Colonic mucosa (tissue), 4 donors: ENCODE measurements at regions not wholly inside any gene's neighbourhood (a gene's known extent, or its start where the extent isn't known, plus 50 kb on each side); places are given as distances from the start of the nearest gene placed in this dataset.
"Not testable (repeated sequence)": the region's sequence is repeated elsewhere in the genome, so short reads cannot be mapped to it uniquely, and the experiment has no call there.

Experiments
- DNase-seq: peaks from one replicate; pipeline ENCODE4 v3.0.0-alpha.2; 2020
- H3K27ac ChIP-seq: fragments of 200-600 bp; one replicate; pipeline ENCODE4 v1.8.0; 2021
- H3K27me3 ChIP-seq: fragments of 200-600 bp; one replicate; pipeline ENCODE4 v1.8.0; 2021
- H3K36me3 ChIP-seq: fragments of 200-600 bp; one replicate; pipeline ENCODE4 v1.8.0; 2021
- H3K4me1 ChIP-seq: fragments of 200-600 bp; one replicate; pipeline ENCODE4 v1.8.0; 2021; ENCODE audit warnings: mild to moderate bottlenecking
- H3K4me3 ChIP-seq: fragments of 200-600 bp; one replicate; pipeline ENCODE4 v1.8.0; 2021
- H3K9ac ChIP-seq, 2 donors: one replicate each; pipeline ENCODE4 v1.7.0; 2013; ENCODE audit warnings: control low read depth in 2 of 2, low read depth in 2 of 2, low read length in 2 of 2
- H3K9me3 ChIP-seq: fragments of 200-600 bp; one replicate; pipeline ENCODE4 v1.8.0; 2021
- intact Hi-C: fragments of 100-400 bp; cut with DNase I; formaldehyde crosslinking; loops from one replicate; pipeline ENCODE4 v1.14.1; 2022
- TF ChIP-seq, protein P1 (sequence below): fragments of 200-600 bp; IDR thresholded peaks from one replicate; pipeline ENCODE4 v1.8.0; 2022; ENCODE audit warnings: antibody characterized with exemption, mild to moderate bottlenecking
- donor health status: healthy.
- donor health status: DM: no; HTN: no; CAD: no.
- donor health status: DM: no; HTN: no; CAD: no.

DNA sequence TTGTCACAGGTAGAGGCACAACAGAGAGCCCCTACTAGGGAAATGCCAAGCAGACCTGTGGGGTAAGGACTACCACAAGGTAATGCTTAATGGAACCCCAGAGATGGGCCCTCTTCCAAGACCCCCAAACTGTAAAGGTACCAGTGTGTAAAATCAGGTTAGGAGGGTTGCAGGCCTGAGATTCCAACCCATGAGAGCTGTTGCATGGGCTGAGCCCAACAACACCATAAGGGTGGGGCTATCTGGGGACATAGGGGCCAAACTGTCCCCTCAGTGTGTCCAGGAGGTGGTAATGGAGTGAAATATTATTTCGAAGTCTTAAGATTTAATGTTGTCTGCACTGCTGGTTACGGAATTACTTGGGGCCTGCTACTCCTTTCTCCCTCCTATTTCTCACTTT, 620.2 kb downstream of the ETNK1 start:
- Histone ChIP-seq H3K4me1 (no peaks in the 10 kb centered on the region), H3K9me3 (no peaks in the 10 kb centered on the region), H3K27me3 (no peaks in the 10 kb centered on the region), H3K27ac (no peak overlapping the region), H3K36me3 (no peaks in the 10 kb centered on the region), H3K9ac (no peak overlapping the region), H3K4me3 (no peak overlapping the region)
- TF ChIP-seq, protein P1, sequence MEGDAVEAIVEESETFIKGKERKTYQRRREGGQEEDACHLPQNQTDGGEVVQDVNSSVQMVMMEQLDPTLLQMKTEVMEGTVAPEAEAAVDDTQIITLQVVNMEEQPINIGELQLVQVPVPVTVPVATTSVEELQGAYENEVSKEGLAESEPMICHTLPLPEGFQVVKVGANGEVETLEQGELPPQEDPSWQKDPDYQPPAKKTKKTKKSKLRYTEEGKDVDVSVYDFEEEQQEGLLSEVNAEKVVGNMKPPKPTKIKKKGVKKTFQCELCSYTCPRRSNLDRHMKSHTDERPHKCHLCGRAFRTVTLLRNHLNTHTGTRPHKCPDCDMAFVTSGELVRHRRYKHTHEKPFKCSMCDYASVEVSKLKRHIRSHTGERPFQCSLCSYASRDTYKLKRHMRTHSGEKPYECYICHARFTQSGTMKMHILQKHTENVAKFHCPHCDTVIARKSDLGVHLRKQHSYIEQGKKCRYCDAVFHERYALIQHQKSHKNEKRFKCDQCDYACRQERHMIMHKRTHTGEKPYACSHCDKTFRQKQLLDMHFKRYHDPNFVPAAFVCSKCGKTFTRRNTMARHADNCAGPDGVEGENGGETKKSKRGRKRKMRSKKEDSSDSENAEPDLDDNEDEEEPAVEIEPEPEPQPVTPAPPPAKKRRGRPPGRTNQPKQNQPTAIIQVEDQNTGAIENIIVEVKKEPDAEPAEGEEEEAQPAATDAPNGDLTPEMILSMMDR, result no peak
- DNase-seq, result no peak
- intact Hi-C loops, result no loop called here

DNA sequence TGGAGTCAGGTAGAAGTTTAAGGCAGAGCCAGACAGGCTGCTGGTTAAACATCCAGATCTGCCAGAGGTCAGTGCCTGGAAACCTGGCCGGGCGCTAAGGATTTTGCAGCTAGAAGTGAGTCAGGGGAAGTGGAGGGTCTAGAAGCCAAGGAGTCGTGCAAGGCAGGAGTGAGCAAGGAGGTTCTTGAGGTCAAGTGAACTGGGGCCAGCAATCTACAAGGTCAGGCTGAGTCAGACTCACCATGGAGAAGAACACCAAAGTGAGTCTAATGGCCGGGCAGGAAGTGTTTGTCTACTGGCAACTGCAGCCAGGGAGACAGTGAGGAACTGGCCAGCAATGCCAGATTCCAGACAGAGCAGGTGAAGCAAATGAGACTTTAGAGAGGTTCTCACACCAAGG, 628.2 kb downstream of the ETNK1 start:
- no peak overlapping the region for H3K27ac ChIP-seq
- no peaks in the 10 kb centered on the region for H3K27me3 ChIP-seq
- H3K4me3 ChIP-seq, result no peak overlapping the region
- no peaks in the 10 kb centered on the region for H3K4me1 ChIP-seq
- no peaks in the 10 kb centered on the region for H3K9me3 ChIP-seq
- no peak overlapping the region for H3K9ac ChIP-seq
- TF ChIP-seq, protein P1, result no peak
- DNase-seq, result no peak
- no peaks in the 10 kb centered on the region for H3K36me3 ChIP-seq
- intact Hi-C loops, result no loop called here

DNA sequence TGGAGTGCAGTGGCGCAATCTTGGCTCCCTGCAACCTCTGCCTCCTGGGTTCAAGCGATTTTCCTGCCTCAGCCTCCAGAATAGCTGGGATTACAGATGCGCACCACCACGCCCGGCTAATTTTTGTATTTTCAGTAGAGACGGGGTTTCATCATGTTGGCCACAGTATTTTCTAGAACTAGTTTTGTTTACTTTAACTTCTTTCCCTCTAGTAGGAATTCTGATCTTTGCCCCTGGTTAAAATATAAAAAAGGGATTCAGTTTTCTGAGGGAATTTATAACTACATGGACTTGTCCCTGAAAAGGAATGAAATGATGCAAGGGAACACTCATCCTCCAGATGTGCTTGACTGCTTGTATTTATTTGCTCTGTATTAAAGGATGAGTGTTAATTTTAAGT, 628.9 kb downstream of the ETNK1 start:
- intact Hi-C loops, H3K9me3 ChIP-seq, H3K36me3 ChIP-seq, H3K27me3 ChIP-seq, H3K4me3 ChIP-seq, DNase-seq, H3K4me1 ChIP-seq, H3K9ac ChIP-seq, H3K27ac ChIP-seq: not testable (repeated sequence)

DNA sequence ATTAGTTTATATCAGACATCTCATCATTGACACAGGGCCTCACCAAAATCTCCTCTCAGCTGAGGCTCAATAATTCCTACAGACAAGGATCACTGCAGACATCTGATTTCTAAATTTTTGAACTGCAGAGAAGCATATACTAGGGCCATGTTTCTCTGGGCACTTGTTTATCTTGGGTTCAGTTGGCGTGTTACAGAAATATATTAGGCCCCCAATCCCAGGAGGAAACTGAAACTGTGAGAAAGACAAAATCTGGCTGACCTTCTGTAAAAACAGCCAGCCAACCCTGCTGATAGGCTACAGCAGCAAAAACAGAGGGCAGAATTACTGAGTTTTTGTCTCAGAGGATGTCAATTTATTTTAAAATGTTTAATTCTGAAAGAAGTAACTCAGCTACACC, 634.6 kb downstream of the ETNK1 start:
- Histone ChIP-seq H3K9ac (no peak overlapping the region), H3K27ac (no peak overlapping the region), H3K27me3 (no peaks in the 10 kb centered on the region), H3K4me1 (no peaks in the 10 kb centered on the region), H3K4me3 (no peak overlapping the region), H3K9me3 (no peaks in the 10 kb centered on the region), H3K36me3 (no peaks in the 10 kb centered on the region)
- DNase-seq, result no peak
- intact Hi-C loops, result no loop called here
- TF ChIP-seq, protein P1, result no peak

DNA sequence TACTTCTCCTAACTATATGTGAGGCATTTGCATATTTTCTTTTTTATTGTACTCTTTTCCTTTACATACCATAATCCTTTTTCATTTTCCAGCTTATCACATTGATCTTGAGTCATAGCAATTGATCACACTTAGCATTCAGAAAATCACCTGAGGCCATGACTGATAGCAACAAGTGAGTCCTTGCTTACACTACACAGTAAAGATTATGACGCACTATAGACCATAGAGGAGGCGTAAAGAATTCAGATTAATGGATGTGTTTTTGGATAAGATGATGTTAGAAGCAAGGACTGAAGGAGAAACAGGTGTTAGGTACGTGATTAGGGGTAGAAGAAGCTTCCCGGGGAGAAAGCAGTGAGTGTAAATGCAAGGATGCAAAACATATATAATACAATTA, 637.7 kb downstream of the ETNK1 start:
- intact Hi-C loops, result no loop called here
- no peak overlapping the region for H3K9ac ChIP-seq
- DNase-seq, result no peak
- no peak overlapping the region for H3K4me3 ChIP-seq
- H3K36me3 ChIP-seq, result no peaks in the 10 kb centered on the region
- H3K4me1 ChIP-seq, result no peaks in the 10 kb centered on the region
- no peak overlapping the region for H3K27ac ChIP-seq
- H3K27me3 ChIP-seq, result no peaks in the 10 kb centered on the region
- TF ChIP-seq, protein P1, result no peak
- H3K9me3 ChIP-seq, result no peaks in the 10 kb centered on the region

DNA sequence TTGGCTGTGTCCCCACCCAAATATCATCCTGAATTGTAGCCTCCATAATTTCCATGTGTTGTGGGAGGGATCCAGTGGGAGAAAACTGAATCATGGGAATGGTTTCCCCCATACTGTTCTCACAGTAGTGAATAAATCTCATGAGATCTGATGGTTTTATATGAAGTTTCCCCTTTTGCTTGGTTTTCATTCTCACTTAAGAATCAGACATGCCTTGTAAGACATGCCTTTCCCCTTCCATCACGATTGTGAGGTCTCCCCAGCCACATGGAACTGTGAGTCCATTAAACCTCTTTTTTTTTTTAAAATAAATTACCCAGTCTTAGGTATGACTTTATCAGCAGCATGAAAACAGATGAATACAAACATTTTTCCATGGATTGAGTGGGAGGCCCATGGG, 652.9 kb downstream of the ETNK1 start:
- no peak overlapping the region for H3K27ac ChIP-seq
- no peaks in the 10 kb centered on the region for H3K9me3 ChIP-seq
- H3K4me1 ChIP-seq, result no peaks in the 10 kb centered on the region
- no peaks in the 10 kb centered on the region for H3K36me3 ChIP-seq
- intact Hi-C loops, result no loop called here
- H3K4me3 ChIP-seq, result no peak overlapping the region
- TF ChIP-seq, protein P1, result no peak
- no peaks in the 10 kb centered on the region for H3K27me3 ChIP-seq
- DNase-seq, result no peak
- H3K9ac ChIP-seq, result no peak overlapping the region
